ENCODE measurements at regions not wholly inside any gene's neighbourhood (a gene's known extent, or its start where the extent isn't known, plus 50 kb on each side); places are given as distances from the start of the nearest gene placed in this dataset.

- DNase-seq (ENCODE audit: low read depth in 2 of 2) = no peak
These were observed 508.2 kb upstream of the WWC1 start for GRCh38 chr5:167783145-167783817.

GRCh38 chr5:167785106-167785505 is 506.3 kb upstream of the WWC1 start:
- no peak for DNase-seq (ENCODE audit: low read depth in 2 of 2)

GRCh38 chr5:167785901-167786300 is 505.5 kb upstream of the WWC1 start:
- DNase-seq (ENCODE audit: low read depth in 2 of 2) = no peak

- DNase-seq (ENCODE audit: low read depth in 2 of 2) = no peak
These were observed 504.4 kb upstream of the WWC1 start for GRCh38 chr5:167786871-167787578.

GRCh38 chr5:167790045-167790444 is 501.4 kb upstream of the WWC1 start:
- DNase-seq (ENCODE audit: low read depth in 2 of 2) = no peak

GRCh38 chr5:167790462-167791260 is 500.8 kb upstream of the WWC1 start:
- no peak for DNase-seq (ENCODE audit: low read depth in 2 of 2)

- no peak for DNase-seq (ENCODE audit: low read depth in 2 of 2)
These were observed 498.9 kb upstream of the WWC1 start for GRCh38 chr5:167792514-167792913.

GRCh38 chr5:167793700-167794099 is 497.7 kb upstream of the WWC1 start:
- DNase-seq (ENCODE audit: low read depth in 2 of 2) = no peak

GRCh38 chr5:167794121-167794520 is 497.3 kb upstream of the WWC1 start:
- DNase-seq (ENCODE audit: low read depth in 2 of 2) = no peak

- no peak for DNase-seq (ENCODE audit: low read depth in 2 of 2)
These were observed 494.8 kb upstream of the WWC1 start for GRCh38 chr5:167796672-167797071.

- DNase-seq (ENCODE audit: low read depth in 2 of 2) = no peak
These were observed 493.5 kb upstream of the WWC1 start for GRCh38 chr5:167797933-167798332.

GRCh38 chr5:167798448-167798847 is 493.0 kb upstream of the WWC1 start:
- no peak for DNase-seq (ENCODE audit: low read depth in 2 of 2)

- no peak for DNase-seq (ENCODE audit: low read depth in 2 of 2)
These were observed 491.0 kb upstream of the WWC1 start for GRCh38 chr5:167800427-167800826.

GRCh38 chr5:167801999-167802398 is 489.4 kb upstream of the WWC1 start:
- DNase-seq (ENCODE audit: low read depth in 2 of 2) = no peak

- no peak for DNase-seq (ENCODE audit: low read depth in 2 of 2)
These were observed 488.6 kb upstream of the WWC1 start for GRCh38 chr5:167802755-167803431.

GRCh38 chr5:167804512-167805220 is 486.8 kb upstream of the WWC1 start:
- DNase-seq (ENCODE audit: low read depth in 2 of 2) = no peak

- no peak for DNase-seq (ENCODE audit: low read depth in 2 of 2)
These were observed 480.9 kb upstream of the WWC1 start for GRCh38 chr5:167810573-167810972.

GRCh38 chr5:167812871-167813270 is 478.6 kb upstream of the WWC1 start:
- DNase-seq (ENCODE audit: low read depth in 2 of 2) = no peak

- DNase-seq (ENCODE audit: low read depth in 2 of 2) = no peak
These were observed 478.1 kb upstream of the WWC1 start for GRCh38 chr5:167813389-167813788.

- no peak for DNase-seq (ENCODE audit: low read depth in 2 of 2)
These were observed 477.4 kb upstream of the WWC1 start for GRCh38 chr5:167814040-167814439.

GRCh38 chr5:167814828-167815227 is 476.6 kb upstream of the WWC1 start:
- no peak for DNase-seq (ENCODE audit: low read depth in 2 of 2)

- no peak for DNase-seq (ENCODE audit: low read depth in 2 of 2)
These were observed 475.1 kb upstream of the WWC1 start for GRCh38 chr5:167816354-167816753.

All from activated CD8-positive, alpha-beta memory T cell treated with anti-CD3 and anti-CD28 coated beads for 4 hours (primary cell).